Retina (tissue), 1 donor: ENCODE measurements at regions not wholly inside any gene's neighbourhood (a gene's known extent, or its start where the extent isn't known, plus 50 kb on each side); places are given as distances from the start of the nearest gene placed in this dataset.
"Not testable (repeated sequence)": the region's sequence is repeated elsewhere in the genome, so short reads cannot be mapped to it uniquely, and the experiment has no call there.

ENCODE experiments used
- DNase-seq: peaks from one replicate; pipeline ENCODE4 v3.0.0-alpha.2; 2016

- DNase-seq = no peak
Observed at GRCh38 chr2:234272069-234272850, 221.8 kb downstream of the SPP2 start.

- DNase-seq = no peak
Observed at GRCh38 chr2:234271338-234271737, 220.8 kb downstream of the SPP2 start.

- no peak for DNase-seq
Observed at GRCh38 chr2:234269769-234270204, 219.3 kb downstream of the SPP2 start.

- no peak for DNase-seq
Observed at GRCh38 chr2:234267534-234267933, 217.0 kb downstream of the SPP2 start.

GRCh38 chr2:234266952-234267351 is 216.4 kb downstream of the SPP2 start:
- DNase-seq = no peak

GRCh38 chr2:234265206-234265605 is 214.7 kb downstream of the SPP2 start:
- no peak for DNase-seq

GRCh38 chr2:234261736-234262135 is 211.2 kb downstream of the SPP2 start:
- no peak for DNase-seq

GRCh38 chr2:234259440-234259839 is 208.9 kb downstream of the SPP2 start:
- DNase-seq = no peak

- no peak for DNase-seq
Observed at GRCh38 chr2:234258562-234259141, 208.2 kb downstream of the SPP2 start.

- peak; percentile 31 for DNase-seq
Observed at GRCh38 chr2:234257859-234258561, 207.5 kb downstream of the SPP2 start.

- no peak for DNase-seq
Observed at GRCh38 chr2:234256516-234256915, 206.0 kb downstream of the SPP2 start.

- DNase-seq = no peak
Observed at GRCh38 chr2:234254783-234255521, 204.4 kb downstream of the SPP2 start.

- peak; percentile 9 for DNase-seq
Observed at GRCh38 chr2:234252772-234253171, 202.3 kb downstream of the SPP2 start.

- DNase-seq = no peak
Observed at GRCh38 chr2:234251326-234252271, 201.1 kb downstream of the SPP2 start.

- DNase-seq = no peak
Observed at GRCh38 chr2:234250926-234251325, 200.4 kb downstream of the SPP2 start.

GRCh38 chr2:234249873-234250272 is 199.4 kb downstream of the SPP2 start:
- DNase-seq = no peak

- no peak for DNase-seq
Observed at GRCh38 chr2:234249034-234249735, 198.7 kb downstream of the SPP2 start.

GRCh38 chr2:234248213-234248710 is 197.8 kb downstream of the SPP2 start:
- DNase-seq = not testable (repeated sequence)

- no peak for DNase-seq
Observed at GRCh38 chr2:234247453-234248180, 197.1 kb downstream of the SPP2 start.

- peak; percentile 18 for DNase-seq
Observed at GRCh38 chr2:234245945-234246344, 195.4 kb downstream of the SPP2 start.
